ENCODE measurements at regions not wholly inside any gene's neighbourhood (a gene's known extent, or its start where the extent isn't known, plus 50 kb on each side); places are given as distances from the start of the nearest gene placed in this dataset.

GRCh38 chr5:8295141-8295540 is 426.2 kb downstream of the MTRR start:
- no peak for DNase-seq (ENCODE audit: low spot score)
- ATAC-seq: no peak
- H3K4me1 Mint-ChIP-seq: no peaks in the 10 kb centered on the region
- H3K4me3 Mint-ChIP-seq: no peak overlapping the region
- ChIA-PET POLR2A (no interaction called here), CTCF (no interaction called here)
- H3K36me3 Mint-ChIP-seq: no peaks in the 10 kb centered on the region
- TF ChIP-seq IRF2 (CRISPR knock-in tag; IDR thresholded peaks at IDR 0.05; ENCODE audit: borderline replicate concordance, low read depth): no peak
- TF ChIP-seq HMGA2 (CRISPR knock-in tag; IDR thresholded peaks at IDR 0.05): no peak
- TF ChIP-seq PRRX2 (CRISPR knock-in tag; IDR thresholded peaks at IDR 0.05): no peak
- no peak for TF ChIP-seq JUN (CRISPR knock-in tag; IDR thresholded peaks at IDR 0.05)
- no peak for TF ChIP-seq ZNF423 (CRISPR knock-in tag; IDR thresholded peaks at IDR 0.05)
- no peak for TF ChIP-seq ESRRA (CRISPR knock-in tag; IDR thresholded peaks at IDR 0.05; ENCODE audit: borderline replicate concordance)
- TF ChIP-seq MYBL2 (CRISPR knock-in tag; IDR thresholded peaks at IDR 0.05): no peak
- TF ChIP-seq ZBTB21 (CRISPR knock-in tag; IDR thresholded peaks at IDR 0.05; ENCODE audit: borderline replicate concordance): no peak
- TF ChIP-seq KAT7 (CRISPR knock-in tag; IDR thresholded peaks at IDR 0.05; ENCODE audit: borderline replicate concordance): no peak
- no peak for TF ChIP-seq SMAD4 (CRISPR knock-in tag; IDR thresholded peaks at IDR 0.05)
- TF ChIP-seq FOXK1 (CRISPR knock-in tag; IDR thresholded peaks at IDR 0.05): no peak
- no peak for TF ChIP-seq EMX1 (CRISPR knock-in tag; IDR thresholded peaks at IDR 0.05)
- TF ChIP-seq, protein P1, sequence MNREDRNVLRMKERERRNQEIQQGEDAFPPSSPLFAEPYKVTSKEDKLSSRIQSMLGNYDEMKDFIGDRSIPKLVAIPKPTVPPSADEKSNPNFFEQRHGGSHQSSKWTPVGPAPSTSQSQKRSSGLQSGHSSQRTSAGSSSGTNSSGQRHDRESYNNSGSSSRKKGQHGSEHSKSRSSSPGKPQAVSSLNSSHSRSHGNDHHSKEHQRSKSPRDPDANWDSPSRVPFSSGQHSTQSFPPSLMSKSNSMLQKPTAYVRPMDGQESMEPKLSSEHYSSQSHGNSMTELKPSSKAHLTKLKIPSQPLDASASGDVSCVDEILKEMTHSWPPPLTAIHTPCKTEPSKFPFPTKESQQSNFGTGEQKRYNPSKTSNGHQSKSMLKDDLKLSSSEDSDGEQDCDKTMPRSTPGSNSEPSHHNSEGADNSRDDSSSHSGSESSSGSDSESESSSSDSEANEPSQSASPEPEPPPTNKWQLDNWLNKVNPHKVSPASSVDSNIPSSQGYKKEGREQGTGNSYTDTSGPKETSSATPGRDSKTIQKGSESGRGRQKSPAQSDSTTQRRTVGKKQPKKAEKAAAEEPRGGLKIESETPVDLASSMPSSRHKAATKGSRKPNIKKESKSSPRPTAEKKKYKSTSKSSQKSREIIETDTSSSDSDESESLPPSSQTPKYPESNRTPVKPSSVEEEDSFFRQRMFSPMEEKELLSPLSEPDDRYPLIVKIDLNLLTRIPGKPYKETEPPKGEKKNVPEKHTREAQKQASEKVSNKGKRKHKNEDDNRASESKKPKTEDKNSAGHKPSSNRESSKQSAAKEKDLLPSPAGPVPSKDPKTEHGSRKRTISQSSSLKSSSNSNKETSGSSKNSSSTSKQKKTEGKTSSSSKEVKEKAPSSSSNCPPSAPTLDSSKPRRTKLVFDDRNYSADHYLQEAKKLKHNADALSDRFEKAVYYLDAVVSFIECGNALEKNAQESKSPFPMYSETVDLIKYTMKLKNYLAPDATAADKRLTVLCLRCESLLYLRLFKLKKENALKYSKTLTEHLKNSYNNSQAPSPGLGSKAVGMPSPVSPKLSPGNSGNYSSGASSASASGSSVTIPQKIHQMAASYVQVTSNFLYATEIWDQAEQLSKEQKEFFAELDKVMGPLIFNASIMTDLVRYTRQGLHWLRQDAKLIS (CRISPR knock-in tag; IDR thresholded peaks at IDR 0.05; ENCODE audit: borderline replicate concordance): no peak
- TF ChIP-seq NFE2L1 (CRISPR knock-in tag; IDR thresholded peaks at IDR 0.05): no peak
- no peak overlapping the region for H3K27ac Mint-ChIP-seq
- H3K27me3 Mint-ChIP-seq (ENCODE audit: low read depth): no peaks in the 10 kb centered on the region
- H3K9me3 Mint-ChIP-seq: peaks cover 8% of the 10 kb centered on the region; the same call in 1 of the 2 replicates

GRCh38 chr5:8299716-8300115 is 430.8 kb downstream of the MTRR start:
- Mint-ChIP-seq H3K4me3 (no peak overlapping the region), H3K36me3 (no peaks in the 10 kb centered on the region), H3K27ac (no peak overlapping the region), H3K9me3 (no peaks in the 10 kb centered on the region), H3K4me1 (no peaks in the 10 kb centered on the region), H3K27me3 (ENCODE audit: low read depth) (no peaks in the 10 kb centered on the region)
- ChIA-PET CTCF (no interaction called here), POLR2A (no interaction called here)
- DNase-seq (ENCODE audit: low spot score): no peak
- no peak for ATAC-seq
- TF ChIP-seq ATF3 (CRISPR knock-in tag; conservative IDR thresholded peaks at IDR 0.05) (no peak), ZBTB43 (CRISPR knock-in tag; IDR thresholded peaks at IDR 0.05) (no peak), SP1 (CRISPR knock-in tag; conservative IDR thresholded peaks at IDR 0.05) (no peak), CREM (CRISPR knock-in tag; IDR thresholded peaks at IDR 0.05) (no peak), OVOL2 (CRISPR knock-in tag; IDR thresholded peaks at IDR 0.05; ENCODE audit: borderline replicate concordance) (no peak), ZNF396 (CRISPR knock-in tag; IDR thresholded peaks at IDR 0.05; ENCODE audit: borderline replicate concordance) (no peak), E2F5 (CRISPR knock-in tag; IDR thresholded peaks at IDR 0.05) (no peak), ZBTB21 (CRISPR knock-in tag; IDR thresholded peaks at IDR 0.05; ENCODE audit: borderline replicate concordance) (no peak), ZNF423 (CRISPR knock-in tag; IDR thresholded peaks at IDR 0.05) (no peak), RELA (CRISPR knock-in tag; IDR thresholded peaks at IDR 0.05; ENCODE audit: borderline replicate concordance) (no peak), CBFB (CRISPR knock-in tag; IDR thresholded peaks at IDR 0.05; ENCODE audit: low read depth) (no peak)
- TF ChIP-seq, protein P2, sequence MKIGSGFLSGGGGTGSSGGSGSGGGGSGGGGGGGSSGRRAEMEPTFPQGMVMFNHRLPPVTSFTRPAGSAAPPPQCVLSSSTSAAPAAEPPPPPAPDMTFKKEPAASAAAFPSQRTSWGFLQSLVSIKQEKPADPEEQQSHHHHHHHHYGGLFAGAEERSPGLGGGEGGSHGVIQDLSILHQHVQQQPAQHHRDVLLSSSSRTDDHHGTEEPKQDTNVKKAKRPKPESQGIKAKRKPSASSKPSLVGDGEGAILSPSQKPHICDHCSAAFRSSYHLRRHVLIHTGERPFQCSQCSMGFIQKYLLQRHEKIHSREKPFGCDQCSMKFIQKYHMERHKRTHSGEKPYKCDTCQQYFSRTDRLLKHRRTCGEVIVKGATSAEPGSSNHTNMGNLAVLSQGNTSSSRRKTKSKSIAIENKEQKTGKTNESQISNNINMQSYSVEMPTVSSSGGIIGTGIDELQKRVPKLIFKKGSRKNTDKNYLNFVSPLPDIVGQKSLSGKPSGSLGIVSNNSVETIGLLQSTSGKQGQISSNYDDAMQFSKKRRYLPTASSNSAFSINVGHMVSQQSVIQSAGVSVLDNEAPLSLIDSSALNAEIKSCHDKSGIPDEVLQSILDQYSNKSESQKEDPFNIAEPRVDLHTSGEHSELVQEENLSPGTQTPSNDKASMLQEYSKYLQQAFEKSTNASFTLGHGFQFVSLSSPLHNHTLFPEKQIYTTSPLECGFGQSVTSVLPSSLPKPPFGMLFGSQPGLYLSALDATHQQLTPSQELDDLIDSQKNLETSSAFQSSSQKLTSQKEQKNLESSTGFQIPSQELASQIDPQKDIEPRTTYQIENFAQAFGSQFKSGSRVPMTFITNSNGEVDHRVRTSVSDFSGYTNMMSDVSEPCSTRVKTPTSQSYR (CRISPR knock-in tag; IDR thresholded peaks at IDR 0.05): no peak
- TF ChIP-seq, protein P3, sequence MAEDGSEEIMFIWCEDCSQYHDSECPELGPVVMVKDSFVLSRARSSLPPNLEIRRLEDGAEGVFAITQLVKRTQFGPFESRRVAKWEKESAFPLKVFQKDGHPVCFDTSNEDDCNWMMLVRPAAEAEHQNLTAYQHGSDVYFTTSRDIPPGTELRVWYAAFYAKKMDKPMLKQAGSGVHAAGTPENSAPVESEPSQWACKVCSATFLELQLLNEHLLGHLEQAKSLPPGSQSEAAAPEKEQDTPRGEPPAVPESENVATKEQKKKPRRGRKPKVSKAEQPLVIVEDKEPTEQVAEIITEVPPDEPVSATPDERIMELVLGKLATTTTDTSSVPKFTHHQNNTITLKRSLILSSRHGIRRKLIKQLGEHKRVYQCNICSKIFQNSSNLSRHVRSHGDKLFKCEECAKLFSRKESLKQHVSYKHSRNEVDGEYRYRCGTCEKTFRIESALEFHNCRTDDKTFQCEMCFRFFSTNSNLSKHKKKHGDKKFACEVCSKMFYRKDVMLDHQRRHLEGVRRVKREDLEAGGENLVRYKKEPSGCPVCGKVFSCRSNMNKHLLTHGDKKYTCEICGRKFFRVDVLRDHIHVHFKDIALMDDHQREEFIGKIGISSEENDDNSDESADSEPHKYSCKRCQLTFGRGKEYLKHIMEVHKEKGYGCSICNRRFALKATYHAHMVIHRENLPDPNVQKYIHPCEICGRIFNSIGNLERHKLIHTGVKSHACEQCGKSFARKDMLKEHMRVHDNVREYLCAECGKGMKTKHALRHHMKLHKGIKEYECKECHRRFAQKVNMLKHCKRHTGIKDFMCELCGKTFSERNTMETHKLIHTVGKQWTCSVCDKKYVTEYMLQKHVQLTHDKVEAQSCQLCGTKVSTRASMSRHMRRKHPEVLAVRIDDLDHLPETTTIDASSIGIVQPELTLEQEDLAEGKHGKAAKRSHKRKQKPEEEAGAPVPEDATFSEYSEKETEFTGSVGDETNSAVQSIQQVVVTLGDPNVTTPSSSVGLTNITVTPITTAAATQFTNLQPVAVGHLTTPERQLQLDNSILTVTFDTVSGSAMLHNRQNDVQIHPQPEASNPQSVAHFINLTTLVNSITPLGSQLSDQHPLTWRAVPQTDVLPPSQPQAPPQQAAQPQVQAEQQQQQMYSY (CRISPR knock-in tag; IDR thresholded peaks at IDR 0.05): no peak
